OCI-LY1 (cell line): ENCODE measurements at regions not wholly inside any gene's neighbourhood (a gene's known extent, or its start where the extent isn't known, plus 50 kb on each side); places are given as distances from the start of the nearest gene placed in this dataset.

Experiments
- H2AFZ ChIP-seq: fragments of 200-600 bp; sonication (generic), shearing (Covaris generic); 2 replicates; pipeline ENCODE4 v1.6.0; 2014; ENCODE audit warnings: antibody characterized with exemption, mild to moderate bottlenecking, low read length
- H3F3A ChIP-seq: fragments of 200-600 bp; sonication (generic), shearing (Covaris generic); 2 replicates; pipeline ENCODE4 v1.6.0; 2014; ENCODE audit warnings: mild to moderate bottlenecking, antibody characterized with exemption, low read length, moderate library complexity; ENCODE audit not compliant: insufficient read depth
- H3K27ac ChIP-seq: fragments of 200-600 bp; sonication (generic); 2 replicates; pipeline ENCODE4 v1.5.1; 2014; ENCODE audit warnings: low read length, mixed run types, mild to moderate bottlenecking, low read depth; ENCODE audit not compliant: poor library complexity, severe bottlenecking
- H3K27me3 ChIP-seq: fragments of 200-600 bp; sonication (generic); 2 replicates; pipeline ENCODE4 v1.6.0; 2014; ENCODE audit warnings: antibody characterized with exemption, mild to moderate bottlenecking, low read length, moderate library complexity; ENCODE audit not compliant: insufficient read depth
- H3K36me3 ChIP-seq: fragments of 200-600 bp; sonication (generic); 2 replicates; pipeline ENCODE4 v1.6.1; 2014; ENCODE audit warnings: mild to moderate bottlenecking, antibody characterized with exemption, low read length, moderate library complexity, mixed read lengths; ENCODE audit not compliant: insufficient read depth
- H3K4me1 ChIP-seq: fragments of 200-600 bp; sonication (generic); 2 replicates; pipeline ENCODE4 v1.5.1; 2014; ENCODE audit warnings: mild to moderate bottlenecking, low read length, moderate library complexity; ENCODE audit not compliant: insufficient read depth, severe bottlenecking
- H3K4me2 ChIP-seq: fragments of 200-600 bp; sonication (generic), shearing (Covaris generic); 2 replicates; pipeline ENCODE4 v1.6.1; 2014; ENCODE audit warnings: low read length
- H3K4me3 ChIP-seq: fragments of 200-600 bp; sonication (generic); 2 replicates; pipeline ENCODE4 v1.5.1; 2014; ENCODE audit warnings: low read length, low read depth, mild to moderate bottlenecking, mixed read lengths; ENCODE audit not compliant: poor library complexity, severe bottlenecking
- H3K79me2 ChIP-seq: fragments of 200-600 bp; shearing (Covaris generic); 2 replicates; pipeline ENCODE4 v1.6.1; 2016; ENCODE audit warnings: mixed run types, low read length, mixed read lengths; ENCODE audit not compliant: insufficient read depth
- H3K9ac ChIP-seq: fragments of 200-600 bp; sonication (generic), shearing (Covaris generic); 2 replicates; pipeline ENCODE4 v1.6.1; 2014; ENCODE audit warnings: mild to moderate bottlenecking, low read length, mixed read lengths
- H3K9me2 ChIP-seq: fragments of 200-600 bp; sonication (generic), shearing (Covaris generic); 2 replicates; pipeline ENCODE4 v1.6.1; 2014; ENCODE audit warnings: low read depth, mild to moderate bottlenecking, low read length, mixed read lengths
- H3K9me3 ChIP-seq: fragments of 200-600 bp; shearing (Covaris generic); 2 replicates; pipeline ENCODE4 v1.6.1; 2014; ENCODE audit warnings: low read length, mixed read lengths
- H4K20me1 ChIP-seq: fragments of 200-600 bp; sonication (generic), shearing (Covaris generic); 2 replicates; pipeline ENCODE4 v1.6.0; 2016; ENCODE audit warnings: mild to moderate bottlenecking, low read length; ENCODE audit not compliant: insufficient read depth
- CTCF ChIP-seq: fragments of 200-600 bp; sonication (generic), shearing (Covaris generic); IDR thresholded peaks from 2 replicates; pipeline ENCODE4 v1.5.1; 2017; ENCODE audit warnings: mild to moderate bottlenecking, antibody characterized with exemption, low read length, moderate library complexity, mixed read lengths
- EZH2 ChIP-seq: fragments of 200-600 bp; sonication (generic), shearing (Covaris generic); IDR thresholded peaks from 2 replicates; pipeline ENCODE4 v1.8.0; 2017; ENCODE audit warnings: borderline replicate concordance, mixed run types, mild to moderate bottlenecking, antibody characterized with exemption, low read length, moderate library complexity, mixed read lengths

DNA sequence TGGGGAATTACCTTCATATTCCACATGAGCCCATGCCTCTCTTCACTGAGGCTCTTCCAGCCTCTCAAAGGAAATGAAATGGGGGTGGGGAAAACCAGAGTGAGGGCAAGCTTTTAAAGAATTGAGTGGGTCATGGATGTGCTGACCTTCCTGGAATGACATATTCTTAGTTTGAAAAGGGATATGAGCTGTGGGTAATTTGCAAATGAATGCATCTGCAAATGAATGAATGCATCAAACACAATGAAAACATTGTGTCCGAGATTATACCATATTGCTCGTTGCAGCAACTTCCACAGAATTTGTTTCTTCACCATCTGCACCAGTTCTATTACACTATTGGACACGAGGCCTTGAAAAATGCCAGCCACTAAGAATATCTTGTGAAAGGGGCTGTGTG lies 198.6 kb upstream of the CDH6 start:
- Histone ChIP-seq H3K9me3 (no peaks in the 10 kb centered on the region), H3K4me2 (no peak overlapping the region), H3K4me3 (no peak overlapping the region), H3F3A (no peaks in the 10 kb centered on the region), H3K27ac (no peak overlapping the region), H4K20me1 (no peaks in the 10 kb centered on the region), H3K27me3 (no peaks in the 10 kb centered on the region), H3K9ac (no peak overlapping the region), H3K79me2 (no peaks in the 10 kb centered on the region), H3K9me2 (no peaks in the 10 kb centered on the region), H2AFZ (no peak overlapping the region), H3K36me3 (no peaks in the 10 kb centered on the region), H3K4me1 (no peaks in the 10 kb centered on the region)
- TF ChIP-seq EZH2 (no peak), CTCF (no peak)

DNA sequence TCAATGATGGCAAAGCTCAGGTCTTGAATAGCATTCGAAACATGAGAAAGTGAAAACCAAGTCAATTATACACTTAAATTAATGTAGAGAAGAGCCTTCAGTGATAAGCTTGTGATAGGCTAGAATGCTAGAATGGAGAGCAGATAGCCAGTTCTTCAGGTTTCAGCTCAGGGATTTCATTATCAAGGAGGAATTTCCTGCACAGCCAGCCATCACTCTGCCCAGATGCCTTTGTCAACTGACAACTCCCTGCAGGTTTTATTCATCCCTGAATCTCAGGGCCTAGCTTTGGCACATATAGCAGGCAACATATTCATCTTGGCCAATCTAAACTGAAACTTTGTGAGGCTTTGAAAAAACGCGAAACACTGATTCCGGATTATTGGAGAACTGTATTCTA lies 199.3 kb upstream of the CDH6 start:
- no peaks in the 10 kb centered on the region for H3K4me1 ChIP-seq
- no peak overlapping the region for H2AFZ ChIP-seq
- no peaks in the 10 kb centered on the region for H3K9me3 ChIP-seq
- TF ChIP-seq CTCF (no peak), EZH2 (no peak)
- H3F3A ChIP-seq, result no peaks in the 10 kb centered on the region
- H3K9me2 ChIP-seq, result no peaks in the 10 kb centered on the region
- H3K4me2 ChIP-seq, result no peak overlapping the region
- no peaks in the 10 kb centered on the region for H3K79me2 ChIP-seq
- H4K20me1 ChIP-seq, result no peaks in the 10 kb centered on the region
- no peaks in the 10 kb centered on the region for H3K27me3 ChIP-seq
- H3K9ac ChIP-seq, result no peak overlapping the region
- no peaks in the 10 kb centered on the region for H3K36me3 ChIP-seq
- no peak overlapping the region for H3K27ac ChIP-seq
- H3K4me3 ChIP-seq, result no peak overlapping the region

- TF ChIP-seq EZH2 (no peak), CTCF (no peak)
Observed at GRCh38 chr5:30991462-30991861, 202.0 kb upstream of the CDH6 start.

More at GRCh38 chr5:30991462-30991861, 202.0 kb upstream of the CDH6 start:
- Histone ChIP-seq H3K36me3 (no peaks in the 10 kb centered on the region), H3F3A (no peaks in the 10 kb centered on the region), H3K9ac (no peak overlapping the region), H3K79me2 (no peaks in the 10 kb centered on the region), H3K4me2 (no peak overlapping the region), H3K27me3 (no peaks in the 10 kb centered on the region), H3K4me1 (no peaks in the 10 kb centered on the region), H3K27ac (no peak overlapping the region), H3K9me3 (no peaks in the 10 kb centered on the region), H3K9me2 (no peaks in the 10 kb centered on the region), H3K4me3 (no peak overlapping the region), H4K20me1 (no peaks in the 10 kb centered on the region), H2AFZ (no peak overlapping the region)
